ENCODE measurements at regions not wholly inside any gene's neighbourhood (a gene's known extent, or its start where the extent isn't known, plus 50 kb on each side); places are given as distances from the start of the nearest gene placed in this dataset.
"Not testable (repeated sequence)": the region's sequence is repeated elsewhere in the genome, so short reads cannot be mapped to it uniquely, and the experiment has no call there.

- DNase-seq (ENCODE audit: low read depth): no peak
Measured at GRCh38 chr4:123600987-123601904, 204.7 kb downstream of the SPRY1 start.

- no peak for DNase-seq (ENCODE audit: low read depth)
Measured at GRCh38 chr4:123602007-123602406, 205.4 kb downstream of the SPRY1 start.

GRCh38 chr4:123603165-123603564 lies 206.6 kb downstream of the SPRY1 start:
- DNase-seq (ENCODE audit: low read depth): peak; percentile 76

DNA sequence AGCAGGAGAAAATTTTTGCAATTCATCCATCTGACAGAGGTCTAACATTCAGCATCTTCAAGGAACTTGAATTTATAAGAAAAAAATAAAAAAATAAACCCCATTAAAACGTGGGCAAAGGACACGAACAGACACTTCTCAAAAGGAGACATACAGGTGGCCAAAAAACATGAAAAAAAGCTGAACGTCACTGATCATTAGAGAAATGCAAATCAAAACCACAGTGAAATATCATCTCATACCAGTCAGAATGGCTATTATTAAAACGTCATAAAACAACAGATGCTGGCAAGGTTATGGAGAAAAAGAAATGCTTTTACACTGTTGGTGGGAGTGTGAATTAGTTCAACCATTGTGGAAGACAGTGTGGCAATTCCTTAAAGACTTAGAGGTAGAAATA lies 209.2 kb downstream of the SPRY1 start:
- not testable (repeated sequence) for DNase-seq (ENCODE audit: low read depth)

- no peak for DNase-seq (ENCODE audit: low read depth)
Measured at GRCh38 chr4:123606336-123606735, 209.7 kb downstream of the SPRY1 start.

- DNase-seq (ENCODE audit: low read depth): no peak
Measured at GRCh38 chr4:123606946-123607542, 210.4 kb downstream of the SPRY1 start.

DNA sequence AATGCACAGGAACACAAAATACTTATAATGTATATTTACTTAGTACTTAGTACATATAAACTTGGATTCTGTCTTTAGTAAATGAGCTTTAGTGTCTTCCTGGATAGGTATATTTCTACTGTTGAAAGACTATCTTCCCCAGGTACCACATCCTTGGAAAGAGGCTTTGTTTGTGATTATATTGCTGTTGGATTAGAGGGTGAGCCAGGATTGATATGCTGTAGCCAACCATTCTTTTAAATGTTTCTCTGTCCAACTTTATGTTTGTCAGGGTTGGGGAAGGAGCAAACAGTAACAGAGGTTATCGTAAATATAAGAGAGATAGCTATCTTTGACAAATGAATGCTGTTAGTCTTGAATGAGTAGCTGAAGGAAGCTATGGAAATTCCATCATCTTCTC lies 213.2 kb downstream of the SPRY1 start:
- no peak for DNase-seq (ENCODE audit: low read depth)

DNA sequence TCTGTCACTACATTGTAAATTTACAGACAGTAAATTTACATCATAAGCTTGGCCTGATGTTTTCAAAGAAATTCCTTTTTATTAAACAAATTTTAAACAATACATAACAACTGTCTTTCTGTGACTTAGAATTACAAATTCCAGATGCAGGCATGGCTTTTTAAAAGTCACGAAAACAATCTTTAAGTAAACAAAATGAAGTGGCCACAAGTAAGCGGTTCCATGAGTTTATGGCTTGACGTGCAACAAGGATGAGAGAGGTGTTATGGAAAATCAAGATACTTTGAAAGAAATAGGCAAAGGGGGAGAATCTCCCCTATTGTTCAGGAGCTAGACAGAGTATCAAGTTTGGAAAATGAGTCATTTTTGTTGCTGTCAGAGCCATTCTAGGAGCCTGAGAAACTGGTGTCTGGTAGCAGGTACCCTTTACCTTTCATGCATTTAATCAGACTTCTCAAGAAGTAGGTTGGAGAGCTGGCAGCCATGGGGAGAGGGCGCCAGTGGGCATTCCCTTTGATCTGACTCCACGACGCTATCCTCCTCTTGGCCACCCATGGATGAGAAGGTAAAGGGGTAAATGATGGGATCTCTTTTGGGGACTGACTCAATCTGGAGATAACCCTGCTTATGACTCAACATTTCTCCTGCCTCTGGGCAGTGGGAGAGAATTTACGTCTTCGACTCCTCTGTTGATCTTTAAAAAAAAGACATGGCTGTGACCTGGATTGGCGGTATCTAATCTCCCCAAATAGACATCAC lies 217.2 kb downstream of the SPRY1 start:
- no peak for DNase-seq (ENCODE audit: low read depth)

- no peak for DNase-seq (ENCODE audit: low read depth)
Measured at GRCh38 chr4:123615901-123616300, 219.3 kb downstream of the SPRY1 start.

GRCh38 chr4:123616951-123617461 lies 220.4 kb downstream of the SPRY1 start:
- DNase-seq (ENCODE audit: low read depth): no peak

DNA sequence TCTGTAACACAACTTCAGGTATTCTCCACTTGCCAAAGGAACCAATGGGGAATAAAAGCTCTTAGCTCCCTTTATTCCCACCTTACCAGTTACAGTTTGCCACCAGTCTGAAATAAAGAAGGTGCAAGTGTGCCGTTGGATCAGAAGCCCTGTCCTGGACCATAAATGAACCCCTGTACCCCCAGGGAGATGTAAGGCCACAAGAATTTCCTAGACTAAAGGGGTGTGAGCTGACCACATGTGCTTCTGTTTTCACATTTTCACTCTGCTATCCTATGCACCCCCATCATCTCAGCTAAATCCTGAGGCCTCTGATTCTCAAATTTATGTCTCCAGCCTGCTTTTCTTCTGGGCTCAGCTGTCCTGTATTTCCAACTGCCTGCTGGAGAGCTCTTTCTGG lies 221.2 kb downstream of the SPRY1 start:
- DNase-seq (ENCODE audit: low read depth): no peak

GRCh38 chr4:123618606-123619005 lies 222.0 kb downstream of the SPRY1 start:
- DNase-seq (ENCODE audit: low read depth): no peak

GRCh38 chr4:123619326-123619725 lies 222.7 kb downstream of the SPRY1 start:
- DNase-seq (ENCODE audit: low read depth): no peak

GRCh38 chr4:123619895-123620294 lies 223.3 kb downstream of the SPRY1 start:
- no peak for DNase-seq (ENCODE audit: low read depth)

DNA sequence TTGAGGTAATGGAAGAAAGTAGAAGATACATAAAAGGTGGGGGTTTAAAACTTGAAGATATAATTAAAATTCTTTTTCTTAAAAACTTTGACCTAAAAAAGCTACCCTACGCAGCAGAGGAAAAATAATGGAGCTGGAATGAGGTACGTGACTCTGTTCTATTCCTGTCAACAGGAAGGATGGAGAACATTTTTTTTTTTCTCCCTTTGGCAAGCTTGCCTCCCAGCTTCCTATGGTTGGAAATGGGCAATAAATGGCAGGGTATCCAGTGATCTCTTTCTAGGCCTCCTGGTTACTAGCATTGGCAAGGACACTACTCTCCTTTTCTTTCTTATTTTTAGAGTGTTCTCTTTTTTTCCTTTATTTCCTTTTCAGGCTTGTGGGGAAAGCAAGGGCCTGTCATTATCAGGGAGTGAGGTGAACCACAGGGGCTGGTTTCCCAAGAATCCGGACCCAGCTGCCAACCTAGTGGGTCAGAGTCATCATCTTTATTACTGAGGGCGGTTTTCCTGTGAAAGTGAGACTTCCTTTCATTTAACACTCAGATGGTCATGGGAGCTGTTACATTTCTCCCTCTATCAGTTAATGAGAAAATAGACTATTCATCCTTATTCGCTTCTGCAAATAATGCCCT lies 224.6 kb downstream of the SPRY1 start:
- peak; percentile 85 for DNase-seq (ENCODE audit: low read depth)

DNA sequence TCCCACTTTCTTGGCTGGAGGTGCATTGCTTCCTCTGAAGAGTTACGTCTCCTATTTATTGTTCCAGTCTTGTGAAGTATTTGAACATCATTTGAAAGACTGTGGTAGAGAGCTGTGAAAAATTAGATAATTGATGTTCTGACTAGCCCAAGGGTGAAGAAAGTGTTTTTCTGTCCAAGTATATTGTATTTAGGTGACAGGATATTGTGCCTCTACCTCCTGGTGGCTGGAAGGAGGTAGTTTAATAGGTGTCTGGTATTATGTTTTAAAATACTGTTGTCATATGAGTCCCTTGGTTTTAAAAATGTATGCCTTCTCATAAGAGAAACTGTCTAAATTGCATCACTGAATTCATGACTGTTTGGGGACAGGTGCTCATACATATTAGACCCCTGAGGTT lies 226.0 kb downstream of the SPRY1 start:
- no peak for DNase-seq (ENCODE audit: low read depth)

DNA sequence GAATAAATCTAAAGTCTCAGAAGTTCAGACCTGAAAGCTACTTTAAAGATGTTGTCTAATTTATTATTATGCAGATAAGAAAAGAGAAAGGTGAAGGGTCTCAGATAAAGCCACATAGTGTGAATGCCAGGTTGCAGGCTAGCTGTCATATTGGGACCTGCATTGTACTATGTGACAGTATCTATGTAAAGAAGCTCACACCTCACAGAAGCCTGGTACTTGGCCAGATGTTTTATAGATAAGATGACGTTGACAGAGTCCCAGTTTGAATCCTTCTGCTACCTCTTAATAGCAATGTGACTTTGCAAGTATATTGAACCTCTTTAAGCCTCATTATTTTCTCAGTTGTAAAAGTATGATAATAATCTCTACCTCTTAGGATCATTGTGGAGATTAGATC lies 227.0 kb downstream of the SPRY1 start:
- no peak for DNase-seq (ENCODE audit: low read depth)

- no peak for DNase-seq (ENCODE audit: low read depth)
Measured at GRCh38 chr4:123624959-123625358, 228.4 kb downstream of the SPRY1 start.

GRCh38 chr4:123628288-123628687 lies 231.7 kb downstream of the SPRY1 start:
- DNase-seq (ENCODE audit: low read depth): no peak

DNA sequence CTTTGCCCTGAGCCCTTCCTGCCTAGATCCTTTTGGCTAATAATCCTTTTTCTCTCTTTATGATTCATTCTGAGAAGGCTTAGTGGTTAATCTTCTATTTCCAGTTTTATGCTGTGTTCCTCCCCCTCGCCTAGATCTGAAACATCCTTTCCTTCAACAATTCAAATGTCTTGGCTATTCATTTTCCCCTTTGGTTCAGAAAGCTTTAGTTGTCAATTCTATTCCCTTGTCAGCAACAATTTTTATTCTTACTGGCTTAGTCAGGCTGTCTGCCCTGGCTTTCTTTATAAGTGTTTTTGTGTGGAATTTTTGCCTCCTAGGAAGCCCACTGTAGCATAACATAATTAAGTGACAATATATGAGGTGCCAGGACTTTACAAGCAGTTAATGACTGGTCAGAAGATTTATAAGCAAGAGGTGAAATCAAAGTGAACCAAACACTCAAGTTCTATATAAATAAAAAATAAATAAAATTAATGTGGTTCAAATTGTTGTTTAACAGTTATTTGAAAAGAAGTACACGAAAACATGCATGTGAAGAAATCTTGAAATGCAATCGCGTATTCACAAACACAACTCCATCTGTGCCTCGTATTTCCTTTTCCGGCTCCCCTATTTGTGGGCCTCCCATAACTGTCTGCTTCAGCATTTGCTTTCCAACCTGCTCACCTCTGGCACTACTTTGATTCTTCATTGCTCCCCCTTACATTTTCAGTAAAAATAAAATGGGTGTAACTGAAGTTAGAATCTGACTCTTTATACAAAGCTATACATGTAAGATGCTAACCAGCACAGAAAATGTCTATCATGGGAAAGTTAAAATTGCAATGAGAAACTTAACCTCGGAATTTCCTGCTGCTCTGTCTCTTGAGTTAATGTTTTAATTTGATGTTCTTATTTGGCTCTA lies 235.4 kb downstream of the SPRY1 start:
- peak; percentile 68 for DNase-seq (ENCODE audit: low read depth)

DNA sequence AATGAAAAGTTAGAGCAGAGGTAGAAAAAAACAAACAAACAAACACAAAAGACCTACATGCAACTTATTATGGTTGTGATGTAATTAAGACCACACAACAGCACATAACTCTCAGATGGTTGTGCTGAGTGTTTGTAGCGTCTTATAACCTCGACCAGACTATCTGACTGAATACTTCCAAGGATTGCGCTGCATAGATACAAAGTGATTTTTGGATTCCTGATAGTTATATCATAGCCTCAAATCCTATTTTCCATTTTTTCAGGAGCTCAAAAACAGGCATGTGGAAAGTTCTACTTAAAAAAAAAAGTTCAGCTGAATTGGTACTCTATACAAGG lies 236.1 kb downstream of the SPRY1 start:
- no peak for DNase-seq (ENCODE audit: low read depth)
